HG03378 (cell line): ENCODE measurements at regions not wholly inside any gene's neighbourhood (a gene's known extent, or its start where the extent isn't known, plus 50 kb on each side); places are given as distances from the start of the nearest gene placed in this dataset.

ENCODE experiments used
- ATAC-seq: cut with Tn5 transposase; IDR thresholded peaks from one replicate; pipeline ENCODE4 v1.9.1; 2021; ENCODE audit warnings: mild to moderate bottlenecking, moderate library complexity; ENCODE audit not compliant: unreplicated experiment

GRCh38 chr6:165090242-165090641, 219.2 kb downstream of the C6orf118 start:
- no peak for ATAC-seq

GRCh38 chr6:165086814-165087213, 222.6 kb downstream of the C6orf118 start:
- ATAC-seq, result no peak

GRCh38 chr6:165082636-165083035, 226.8 kb downstream of the C6orf118 start:
- no peak for ATAC-seq

GRCh38 chr6:165081944-165082532, 227.4 kb downstream of the C6orf118 start:
- no peak for ATAC-seq

- no peak for ATAC-seq
Measured at GRCh38 chr6:165077876-165078275, 231.5 kb downstream of the C6orf118 start.

- ATAC-seq, result no peak
Measured at GRCh38 chr6:165071906-165072305, 237.5 kb downstream of the C6orf118 start.

- no peak for ATAC-seq
Measured at GRCh38 chr6:165060720-165061119, 248.7 kb downstream of the C6orf118 start.

GRCh38 chr6:165059032-165059431, 250.4 kb downstream of the C6orf118 start:
- ATAC-seq, result no peak

- no peak for ATAC-seq
Measured at GRCh38 chr6:165056292-165056691, 253.1 kb downstream of the C6orf118 start.

- no peak for ATAC-seq
Measured at GRCh38 chr6:165055231-165055630, 254.2 kb downstream of the C6orf118 start.

GRCh38 chr6:165052561-165053480, 256.6 kb downstream of the C6orf118 start:
- no peak for ATAC-seq

- ATAC-seq, result no peak
Measured at GRCh38 chr6:165049362-165049761, 260.0 kb downstream of the C6orf118 start.

GRCh38 chr6:165047952-165048351, 261.5 kb downstream of the C6orf118 start:
- ATAC-seq, result no peak

- no peak for ATAC-seq
Measured at GRCh38 chr6:165045631-165046030, 263.8 kb downstream of the C6orf118 start.

- no peak for ATAC-seq
Measured at GRCh38 chr6:165042912-165043311, 266.5 kb downstream of the C6orf118 start.

- no peak for ATAC-seq
Measured at GRCh38 chr6:165040440-165040839, 269.0 kb downstream of the C6orf118 start.

- no peak for ATAC-seq
Measured at GRCh38 chr6:165034271-165034741, 275.1 kb downstream of the C6orf118 start.

GRCh38 chr6:165031502-165031901, 277.9 kb downstream of the C6orf118 start:
- no peak for ATAC-seq

- no peak for ATAC-seq
Measured at GRCh38 chr6:165025040-165025439, 284.4 kb downstream of the C6orf118 start.

GRCh38 chr6:165019681-165020080, 289.7 kb downstream of the C6orf118 start:
- no peak for ATAC-seq

GRCh38 chr6:165015676-165016075, 293.7 kb downstream of the C6orf118 start:
- ATAC-seq, result no peak

- no peak for ATAC-seq
Measured at GRCh38 chr6:165013701-165014100, 295.7 kb downstream of the C6orf118 start.
